22Rv1 (cell line): ENCODE measurements at regions not wholly inside any gene's neighbourhood (a gene's known extent, or its start where the extent isn't known, plus 50 kb on each side); places are given as distances from the start of the nearest gene placed in this dataset.

Source experiments
- ZFX ChIP-seq: fragments of 450-650 bp; IDR thresholded peaks from 2 replicates; pipeline ENCODE4 v1.6.1; 2017; ENCODE audit warnings: antibody characterized with exemption, borderline replicate concordance
- TF ChIP-seq, protein P1 (sequence below): fragments of 450-650 bp; IDR thresholded peaks from 2 replicates; pipeline ENCODE4 v1.5.1; 2017; ENCODE audit warnings: mild to moderate bottlenecking

DNA sequence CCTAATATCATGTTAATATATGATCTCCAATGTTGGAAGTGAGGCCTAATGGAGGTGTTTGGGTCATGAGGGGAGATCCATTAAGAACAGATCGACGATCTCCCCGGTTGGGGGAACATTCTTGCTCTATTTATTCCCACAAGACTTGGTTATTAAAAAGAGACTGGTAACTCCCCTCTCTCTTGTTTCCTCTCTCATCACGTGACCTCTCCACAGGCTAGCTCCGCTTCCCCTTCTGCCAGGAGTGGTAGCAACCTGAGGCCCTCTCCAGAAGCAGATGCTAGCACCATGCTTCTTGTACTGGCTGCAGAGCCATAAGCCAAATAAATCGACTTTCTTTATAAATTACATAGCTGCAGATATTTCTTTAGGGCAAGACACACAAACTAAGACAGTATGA, 794.4 kb downstream of the MTRR start:
- TF ChIP-seq, protein P1, sequence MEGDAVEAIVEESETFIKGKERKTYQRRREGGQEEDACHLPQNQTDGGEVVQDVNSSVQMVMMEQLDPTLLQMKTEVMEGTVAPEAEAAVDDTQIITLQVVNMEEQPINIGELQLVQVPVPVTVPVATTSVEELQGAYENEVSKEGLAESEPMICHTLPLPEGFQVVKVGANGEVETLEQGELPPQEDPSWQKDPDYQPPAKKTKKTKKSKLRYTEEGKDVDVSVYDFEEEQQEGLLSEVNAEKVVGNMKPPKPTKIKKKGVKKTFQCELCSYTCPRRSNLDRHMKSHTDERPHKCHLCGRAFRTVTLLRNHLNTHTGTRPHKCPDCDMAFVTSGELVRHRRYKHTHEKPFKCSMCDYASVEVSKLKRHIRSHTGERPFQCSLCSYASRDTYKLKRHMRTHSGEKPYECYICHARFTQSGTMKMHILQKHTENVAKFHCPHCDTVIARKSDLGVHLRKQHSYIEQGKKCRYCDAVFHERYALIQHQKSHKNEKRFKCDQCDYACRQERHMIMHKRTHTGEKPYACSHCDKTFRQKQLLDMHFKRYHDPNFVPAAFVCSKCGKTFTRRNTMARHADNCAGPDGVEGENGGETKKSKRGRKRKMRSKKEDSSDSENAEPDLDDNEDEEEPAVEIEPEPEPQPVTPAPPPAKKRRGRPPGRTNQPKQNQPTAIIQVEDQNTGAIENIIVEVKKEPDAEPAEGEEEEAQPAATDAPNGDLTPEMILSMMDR = no peak
- no peak for TF ChIP-seq ZFX
